ENCODE measurements at regions not wholly inside any gene's neighbourhood (a gene's known extent, or its start where the extent isn't known, plus 50 kb on each side); places are given as distances from the start of the nearest gene placed in this dataset.
"Not testable (repeated sequence)": the region's sequence is repeated elsewhere in the genome, so short reads cannot be mapped to it uniquely, and the experiment has no call there.

DNA sequence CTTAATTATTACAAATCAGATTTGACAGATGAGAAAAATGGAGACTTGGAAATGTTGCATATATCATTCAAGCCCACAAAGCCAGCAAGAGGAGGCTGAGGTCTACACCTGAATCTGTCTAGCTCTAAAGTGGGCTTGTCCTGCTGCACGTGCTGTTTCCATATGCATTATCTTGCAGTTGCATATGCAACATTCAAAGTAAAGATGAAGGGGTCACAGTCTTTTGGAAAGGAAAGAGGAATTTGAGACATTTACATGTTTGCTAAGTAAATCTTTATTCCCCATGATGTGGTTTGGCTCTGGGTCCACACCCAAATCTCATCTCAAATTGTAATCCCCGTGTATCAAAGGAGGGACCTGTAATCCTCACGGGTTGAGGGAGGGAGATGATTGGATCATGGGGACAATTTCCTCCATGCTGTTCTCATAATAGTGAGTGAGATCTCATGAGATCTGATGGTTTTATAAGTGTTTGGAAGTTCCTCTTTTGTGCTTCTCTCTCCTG lies 98.3 kb downstream of the BACH1 start:
- no peak for DNase-seq

DNA sequence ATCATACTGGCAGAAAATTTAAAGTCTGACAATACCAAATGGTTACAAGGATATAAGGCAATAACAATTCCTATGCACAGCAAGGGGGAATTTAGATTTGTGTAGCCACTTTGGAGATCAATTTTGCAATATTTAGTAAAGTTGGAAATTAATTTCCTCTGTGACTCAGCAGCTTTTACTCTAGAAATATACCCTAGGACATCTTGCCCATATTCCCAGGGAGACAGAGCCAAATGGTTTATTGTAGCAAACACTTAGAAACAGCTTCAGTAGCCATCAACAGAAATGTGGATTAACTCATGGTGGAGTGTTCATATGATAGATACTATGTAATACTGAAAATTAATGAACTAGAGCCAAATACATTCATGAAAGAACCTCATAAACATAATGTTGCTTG lies 104.6 kb downstream of the BACH1 start:
- DNase-seq = no peak

DNA sequence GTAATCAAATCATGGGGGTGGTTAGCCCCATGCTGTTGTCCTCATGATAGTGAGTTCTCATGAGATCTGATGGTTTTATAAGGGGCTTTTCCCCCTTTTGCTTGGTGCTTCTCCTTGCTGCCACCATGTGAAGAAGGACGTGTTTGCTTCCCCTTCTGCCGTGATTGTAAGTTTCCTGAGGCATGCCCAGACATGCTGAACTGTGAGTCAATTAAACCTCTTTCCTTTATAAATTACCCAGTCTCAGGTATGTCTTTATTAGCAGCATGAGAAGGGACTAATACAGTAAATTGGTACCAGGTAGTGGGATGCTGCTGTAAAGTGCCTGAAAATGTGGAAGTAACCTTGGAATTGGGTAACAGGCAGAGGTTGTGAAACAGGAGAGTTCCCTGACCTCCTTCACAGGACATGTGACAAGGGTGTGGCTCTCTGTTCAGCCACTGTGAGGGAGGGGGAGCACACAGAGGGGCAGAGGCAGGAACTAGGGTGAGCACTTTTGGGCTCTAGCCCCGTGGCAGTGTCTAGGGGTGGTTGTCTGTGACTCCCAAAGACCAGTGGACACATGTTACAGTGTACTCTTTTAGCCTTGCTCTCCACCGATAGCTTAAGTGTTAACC lies 105.3 kb downstream of the BACH1 start:
- DNase-seq = peak; percentile 23

DNA sequence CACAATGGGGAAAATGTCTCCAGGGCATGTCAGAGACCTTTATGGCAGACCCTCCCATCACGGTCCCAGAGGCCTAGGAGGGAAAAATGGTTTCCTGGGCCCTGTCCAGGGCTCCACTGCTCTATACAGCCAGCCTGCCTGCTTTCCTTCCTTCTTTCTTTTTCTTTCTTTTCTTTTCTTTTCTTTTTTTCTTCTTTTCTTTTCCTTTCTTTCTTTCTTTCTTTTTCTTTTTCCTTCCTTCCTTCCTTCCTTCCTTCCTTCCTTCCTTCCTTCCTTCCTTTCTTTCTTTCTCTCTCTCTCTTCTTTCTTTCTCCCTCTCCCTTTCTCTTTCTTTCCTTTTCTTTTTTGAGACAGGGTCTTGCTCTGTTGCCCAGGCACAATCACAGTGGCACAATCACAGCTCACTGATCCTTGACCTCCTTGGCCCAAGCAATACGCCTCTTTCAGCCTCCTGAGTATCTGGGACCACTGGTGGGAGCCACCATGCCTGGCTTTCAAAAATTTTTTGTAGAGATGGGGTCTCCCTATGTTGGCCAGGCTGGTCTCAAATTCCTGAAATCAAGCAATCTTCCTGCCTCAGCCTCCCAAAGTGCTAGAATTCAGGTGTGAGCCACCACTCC lies 106.9 kb downstream of the BACH1 start:
- DNase-seq = no peak

DNA sequence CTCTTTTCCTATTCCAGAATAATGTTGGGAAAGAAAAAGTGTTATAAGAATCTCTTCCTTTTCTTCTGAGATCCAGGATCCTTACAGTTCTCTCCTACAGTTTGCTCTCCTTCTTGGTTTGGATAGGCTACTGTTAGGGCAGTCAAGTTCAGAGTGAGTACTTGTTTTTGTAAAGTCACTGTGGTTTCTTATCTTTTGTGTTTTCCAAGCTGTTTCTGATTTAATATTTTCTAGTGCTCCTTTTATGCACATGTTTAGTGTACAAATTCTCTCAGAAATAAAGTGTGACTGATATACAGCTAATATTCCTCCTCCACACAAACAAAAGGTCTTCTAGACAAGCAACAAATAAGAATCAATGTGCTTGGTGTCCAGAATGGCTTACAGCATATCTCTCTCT lies 107.7 kb downstream of the BACH1 start:
- DNase-seq = peak; percentile 27

DNA sequence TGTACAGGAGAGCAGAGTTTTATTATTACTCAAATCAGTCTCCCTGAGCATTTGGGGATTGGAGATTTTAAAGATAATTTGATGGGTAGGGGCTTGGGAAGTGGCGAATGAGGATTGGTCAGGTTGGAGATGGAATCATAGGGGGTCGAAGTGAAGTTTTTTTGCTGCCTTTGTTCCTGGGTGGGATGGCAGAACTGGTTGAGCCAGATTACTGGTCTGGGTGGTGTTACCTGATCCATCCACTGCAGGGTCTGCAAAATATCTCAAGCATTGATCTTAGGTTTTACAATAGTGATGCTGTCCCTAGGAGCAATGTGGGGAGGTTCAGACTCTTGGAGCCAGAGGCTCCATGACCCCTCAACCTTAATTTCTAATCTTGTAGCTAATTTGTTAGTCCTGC lies 108.8 kb downstream of the BACH1 start:
- DNase-seq = no peak

DNA sequence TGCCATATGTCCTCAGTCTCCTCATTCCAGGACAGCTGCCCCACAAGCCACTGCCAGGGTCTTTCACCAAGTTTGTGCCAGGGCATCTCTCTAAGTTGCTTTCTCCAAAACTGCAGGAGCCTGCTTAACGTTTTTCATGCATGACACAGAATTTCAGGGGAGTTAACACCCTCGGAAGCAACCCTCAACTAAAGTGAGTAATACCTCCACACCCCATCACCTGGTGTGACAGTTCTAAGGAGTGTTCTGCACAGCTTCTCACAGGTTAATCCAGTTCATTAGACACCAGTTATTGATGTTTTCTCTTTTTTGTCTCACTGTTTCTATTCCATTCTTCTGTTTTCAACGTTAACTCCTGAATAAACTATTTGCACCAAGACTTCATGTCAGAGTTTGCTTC lies 115.0 kb downstream of the BACH1 start:
- no peak for DNase-seq

DNA sequence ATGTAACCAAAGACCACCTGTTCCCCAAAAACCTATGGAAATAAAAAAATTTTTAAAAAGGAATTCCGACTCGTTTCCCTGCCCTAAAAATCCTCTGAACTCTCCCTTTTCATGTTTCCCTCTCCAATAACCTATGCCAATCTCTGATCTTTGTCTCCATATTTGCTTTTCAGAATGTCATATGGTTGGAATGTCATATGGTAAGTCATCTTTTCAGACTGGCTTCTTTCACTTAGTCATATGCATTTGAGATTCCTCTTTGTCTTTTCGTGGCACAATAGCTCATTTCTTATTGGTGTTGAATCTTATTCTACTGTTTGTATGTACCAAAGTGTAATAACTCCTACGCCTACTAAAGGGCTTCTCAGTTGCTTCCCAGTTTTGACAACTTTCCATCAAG lies 117.5 kb downstream of the BACH1 start:
- no peak for DNase-seq

DNA sequence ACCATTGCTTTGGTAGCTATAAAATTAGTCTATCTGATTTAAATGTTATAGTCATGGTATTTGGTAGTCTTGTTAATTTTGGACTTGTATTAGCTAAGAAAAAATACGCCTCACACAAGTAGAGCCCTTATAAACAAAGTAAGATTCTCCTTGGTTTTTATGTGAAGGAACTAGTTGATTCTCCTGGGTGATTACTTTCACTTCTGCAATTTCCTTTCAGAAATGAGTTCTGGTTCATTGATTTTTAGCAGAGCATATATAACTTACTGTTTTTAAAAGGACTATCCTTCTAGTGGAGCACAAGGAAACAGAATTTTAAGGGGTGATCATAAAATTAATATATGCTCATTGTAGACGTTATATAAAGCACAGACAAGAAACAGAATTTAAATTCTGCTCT lies 120.1 kb downstream of the BACH1 start:
- DNase-seq = no peak

DNA sequence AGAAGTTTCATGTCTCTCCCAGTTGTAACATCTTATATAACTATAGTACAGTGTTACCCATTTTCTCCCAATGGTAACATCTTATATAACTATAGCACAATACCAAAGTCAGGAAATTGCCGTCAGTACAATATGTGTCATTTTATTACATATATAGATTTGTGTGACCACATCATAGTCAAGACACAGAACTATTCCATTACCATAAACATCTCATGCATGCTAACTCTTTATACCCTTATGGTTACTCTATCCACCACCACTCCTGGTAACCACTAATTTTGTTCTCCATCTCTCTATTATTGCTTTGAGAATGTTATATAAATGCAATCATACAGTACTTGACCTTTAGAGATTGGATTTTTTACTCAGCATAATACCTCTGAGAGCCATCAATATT lies 120.7 kb downstream of the BACH1 start:
- no peak for DNase-seq

DNA sequence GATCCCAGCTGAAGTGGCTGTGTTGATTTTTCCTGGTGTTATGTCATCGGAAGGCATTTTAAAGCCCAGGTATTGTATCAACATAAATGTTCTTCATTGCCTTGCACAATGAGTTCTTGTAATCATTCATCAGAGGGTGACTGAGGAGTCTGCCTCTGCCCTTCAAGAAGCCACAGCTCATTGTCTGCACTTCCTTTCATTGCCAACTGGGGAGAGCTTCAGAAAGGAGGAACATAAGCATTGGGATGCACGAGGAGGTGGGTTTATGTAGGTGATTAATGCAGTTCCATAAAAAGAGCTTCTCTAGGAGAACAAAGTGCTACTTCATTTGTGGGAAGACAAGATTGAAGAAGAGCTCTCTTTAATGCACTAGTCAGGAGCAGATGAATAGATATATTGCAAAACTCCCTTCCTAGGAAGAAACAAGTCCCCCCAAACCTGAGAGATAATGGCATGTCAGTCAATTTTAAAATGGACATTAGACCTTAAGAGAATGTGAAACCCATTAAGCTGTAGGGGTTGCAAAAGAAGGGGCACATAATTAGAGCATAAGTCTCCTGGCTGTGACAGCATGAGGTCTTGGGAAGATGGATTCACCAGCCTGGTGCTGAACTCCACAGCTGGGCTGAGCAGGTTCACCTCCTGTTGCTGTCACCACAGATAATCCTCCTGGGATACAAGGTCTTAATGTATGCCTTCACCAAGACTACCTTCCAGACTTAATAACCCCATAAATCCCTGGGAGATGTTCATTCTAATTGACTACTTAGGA lies 124.6 kb downstream of the BACH1 start:
- DNase-seq = no peak

DNA sequence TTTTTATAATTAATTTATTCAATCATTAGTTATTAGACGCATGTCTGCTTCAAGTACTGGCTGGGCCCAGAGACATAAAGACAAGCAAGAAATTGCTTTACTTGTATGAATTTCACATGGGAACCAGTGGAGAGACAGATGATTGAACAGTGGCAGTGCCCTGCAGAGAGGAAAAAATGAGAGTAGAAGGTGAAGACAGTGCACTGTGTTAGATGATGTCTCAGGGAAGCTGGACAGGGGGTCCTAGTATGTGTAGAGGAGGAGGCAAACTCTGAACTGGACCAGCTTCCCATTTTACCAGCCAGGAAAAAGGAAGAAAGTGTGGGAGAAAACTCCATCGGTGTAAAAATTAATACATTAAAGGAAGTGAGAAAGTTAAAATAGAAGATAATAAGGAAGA lies 126.0 kb downstream of the BACH1 start:
- DNase-seq = no peak

DNA sequence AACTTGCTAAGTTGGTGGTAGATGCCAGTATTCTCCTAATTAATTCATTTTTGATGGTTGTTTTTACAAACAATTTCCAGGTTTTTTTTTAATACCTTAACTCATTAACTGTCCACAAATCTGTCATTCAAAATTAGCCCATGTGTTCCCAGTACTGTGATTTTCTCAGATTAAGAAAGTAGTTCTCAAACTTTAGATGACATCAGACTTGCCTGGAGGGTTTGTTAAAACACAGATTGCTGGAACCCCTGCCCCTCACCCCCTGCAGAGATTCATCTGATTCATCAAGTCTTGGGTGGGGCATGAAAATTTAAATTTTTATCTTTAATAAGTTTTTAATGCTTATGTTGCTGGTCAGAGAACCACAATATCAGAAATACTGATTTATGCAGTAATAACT lies 130.5 kb downstream of the BACH1 start:
- no peak for DNase-seq

DNA sequence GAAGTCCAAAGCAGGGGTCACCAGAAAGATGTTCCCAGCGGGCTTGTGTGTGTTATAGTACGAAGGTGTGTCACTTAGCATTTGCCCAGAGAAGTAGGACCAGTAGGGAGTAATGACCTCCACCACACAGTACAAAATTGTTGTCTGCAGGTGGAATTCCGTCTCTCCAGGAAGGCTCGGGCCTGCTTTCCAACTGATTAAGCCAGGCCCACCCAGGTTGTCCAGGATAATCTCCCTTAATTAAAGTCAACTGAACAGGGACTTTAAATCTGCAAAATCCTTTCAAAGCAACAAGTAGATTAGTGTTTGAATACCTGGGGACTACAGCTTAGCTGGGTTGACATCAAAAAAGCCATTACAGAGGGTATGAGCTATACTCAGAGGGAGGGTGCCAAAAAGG lies 131.3 kb downstream of the BACH1 start:
- no peak for DNase-seq

DNA sequence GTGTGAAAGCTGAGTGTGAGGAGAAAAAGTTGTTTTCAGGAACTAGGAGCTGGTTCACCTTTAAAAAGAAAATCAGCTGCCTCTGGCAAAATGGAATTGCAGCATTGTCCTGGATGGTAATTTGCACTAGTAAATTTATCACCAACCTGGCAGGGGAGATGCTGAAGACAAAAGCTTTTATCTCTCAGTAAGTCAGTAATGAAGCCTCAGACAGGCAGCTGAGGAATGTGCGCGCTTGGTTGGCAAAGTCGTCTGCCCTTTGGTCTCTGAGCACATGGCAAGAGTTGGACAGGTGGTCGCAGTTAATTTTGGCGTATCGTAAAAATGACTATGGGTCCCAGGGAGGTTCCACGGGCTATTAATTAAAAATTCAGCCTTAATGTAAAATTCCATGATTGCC lies 131.9 kb downstream of the BACH1 start:
- no peak for DNase-seq

DNA sequence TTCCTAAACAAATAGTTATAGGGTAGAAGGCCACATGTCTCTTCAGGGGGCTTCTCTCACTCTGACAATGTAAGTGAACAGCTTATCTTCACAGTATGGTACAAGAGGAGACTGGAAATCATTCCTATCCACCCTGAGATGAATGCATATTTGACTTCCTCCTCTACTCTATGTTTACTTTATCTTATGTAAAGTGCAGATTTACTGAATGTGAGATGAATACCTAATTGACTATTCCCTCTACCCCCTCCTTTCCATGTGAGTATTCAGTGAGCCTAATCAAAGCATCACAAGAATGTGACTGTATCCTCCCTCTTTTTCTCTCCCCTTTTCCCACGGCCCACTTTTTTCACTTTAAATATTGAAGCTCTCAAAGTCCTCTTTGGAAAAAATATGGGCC lies 132.5 kb downstream of the BACH1 start:
- no peak for DNase-seq

DNA sequence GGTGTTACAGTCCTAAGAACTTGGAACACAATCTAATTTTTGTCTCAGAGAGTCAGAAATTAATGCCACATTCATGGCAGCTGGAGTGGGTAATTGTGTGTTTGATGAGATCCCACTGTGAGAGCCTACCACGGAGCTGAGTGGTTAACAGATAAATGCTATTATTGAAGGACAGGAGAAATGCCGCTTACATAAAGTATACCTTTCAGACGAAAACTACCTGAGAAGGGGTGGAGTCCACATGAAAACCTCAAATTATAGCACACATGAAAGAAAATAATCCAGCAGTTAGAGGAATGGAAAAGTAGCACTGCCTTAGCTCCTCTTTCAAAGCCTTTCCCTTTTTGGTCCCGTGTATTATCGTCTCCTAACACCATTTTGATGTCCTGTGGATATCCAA lies 133.0 kb downstream of the BACH1 start:
- no peak for DNase-seq

DNA sequence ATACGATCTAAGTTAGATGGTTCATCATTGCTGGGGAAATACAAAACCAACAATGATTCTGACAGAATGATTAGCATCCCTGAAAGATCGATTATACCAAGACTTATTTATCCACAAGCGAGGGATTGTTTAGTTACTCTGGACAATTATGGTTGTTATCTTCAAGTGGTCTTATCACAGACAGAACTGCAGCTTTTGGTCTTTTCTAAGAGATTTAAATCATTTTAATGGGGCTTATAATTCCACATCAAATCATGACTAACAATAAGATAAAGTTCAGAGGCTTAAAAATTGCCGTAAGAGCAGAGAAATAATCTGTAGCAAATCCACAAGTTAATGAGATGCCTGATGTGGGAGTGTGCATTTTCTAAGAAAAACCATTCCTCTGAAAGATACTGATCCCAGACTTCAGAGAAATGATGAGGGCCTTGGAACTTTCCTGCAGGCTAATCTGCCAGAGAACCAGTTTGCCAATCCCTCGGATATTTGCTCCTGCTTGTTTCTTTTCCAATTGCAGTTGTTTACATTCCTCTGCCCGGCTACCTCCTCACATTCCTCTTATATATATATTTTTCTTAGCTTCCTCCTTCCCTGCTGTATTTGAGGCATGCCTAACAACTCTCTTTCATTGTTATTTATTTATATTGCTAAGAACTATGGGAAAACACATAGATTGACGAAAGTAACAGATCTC lies 134.8 kb downstream of the BACH1 start:
- no peak for DNase-seq

DNA sequence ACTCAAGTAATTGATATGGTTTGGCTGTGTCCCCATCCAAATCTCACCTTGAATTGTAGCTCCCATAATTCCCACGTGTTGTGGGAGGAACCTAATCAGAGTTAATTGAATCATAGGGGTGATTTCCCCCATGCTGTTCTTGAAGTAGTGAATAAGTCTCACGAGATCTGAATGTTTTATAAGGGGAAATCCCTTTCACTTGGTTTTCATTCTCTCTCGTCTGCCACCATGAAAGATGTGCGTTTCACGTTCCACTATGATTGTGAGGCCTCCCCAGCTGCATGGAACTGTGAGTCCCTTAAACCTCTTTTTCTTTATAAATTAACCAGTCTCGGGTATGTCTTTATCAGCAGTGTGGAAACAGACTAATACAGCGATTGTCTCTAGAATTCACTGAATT lies 135.4 kb downstream of the BACH1 start:
- no peak for DNase-seq

DNA sequence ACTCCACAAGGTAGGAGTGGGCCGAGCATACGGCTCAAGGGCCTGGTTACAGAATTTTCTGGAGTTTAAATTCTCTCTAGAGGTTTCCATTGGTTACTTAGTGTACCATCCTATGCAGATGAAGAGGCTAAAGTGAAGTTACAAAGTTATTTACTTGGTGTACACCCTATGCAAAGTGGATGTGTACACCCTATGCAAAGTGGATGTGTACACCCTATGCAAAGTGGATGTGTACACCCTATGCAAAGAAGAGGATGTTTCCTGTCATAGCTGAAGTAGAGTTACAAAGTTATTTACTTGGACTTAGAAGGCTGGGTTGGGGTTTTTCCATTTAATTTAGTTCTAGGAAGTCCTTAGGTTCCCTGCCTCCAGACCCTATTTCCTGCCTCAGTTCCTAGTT lies 136.3 kb downstream of the BACH1 start:
- DNase-seq = not testable (repeated sequence)

DNA sequence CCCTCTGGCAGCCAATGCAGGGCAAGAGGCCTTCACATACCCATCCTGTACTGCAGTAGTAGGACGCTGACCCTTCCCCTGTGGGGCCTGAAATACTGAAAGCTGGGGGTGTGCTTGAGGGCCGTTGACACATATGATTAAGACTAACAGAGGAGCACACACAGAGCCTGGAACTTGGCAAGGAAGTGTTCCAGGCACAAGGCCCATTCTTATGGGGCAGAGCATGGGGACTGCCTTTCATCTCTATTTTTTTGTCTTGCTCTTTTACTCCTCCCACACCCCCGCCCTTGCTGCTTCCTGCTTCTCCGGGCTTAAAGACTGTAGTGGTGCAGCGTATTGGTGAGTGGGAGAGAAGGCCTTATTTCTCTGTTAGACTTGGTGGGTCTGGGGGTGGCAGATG lies 137.4 kb downstream of the BACH1 start:
- DNase-seq = no peak

DNA sequence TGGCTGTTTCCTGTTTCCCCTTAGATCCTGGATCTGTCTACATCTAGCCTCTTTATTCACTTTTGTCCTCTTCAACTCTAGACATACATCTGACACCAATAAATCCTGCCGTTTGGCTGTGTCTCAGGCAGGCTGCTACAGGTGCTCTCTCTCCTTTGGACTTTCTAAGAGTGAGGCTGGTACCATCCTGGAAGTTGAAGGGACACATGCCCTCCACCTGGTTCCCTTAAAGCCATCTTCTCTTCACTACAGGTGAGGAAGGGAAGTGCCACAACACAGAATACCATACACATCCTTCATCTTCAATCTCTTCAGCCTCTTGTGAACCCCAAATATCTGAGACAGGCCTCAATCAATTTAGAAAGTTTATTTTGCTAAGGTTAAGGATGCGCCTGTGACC lies 137.9 kb downstream of the BACH1 start:
- DNase-seq = no peak

DNA sequence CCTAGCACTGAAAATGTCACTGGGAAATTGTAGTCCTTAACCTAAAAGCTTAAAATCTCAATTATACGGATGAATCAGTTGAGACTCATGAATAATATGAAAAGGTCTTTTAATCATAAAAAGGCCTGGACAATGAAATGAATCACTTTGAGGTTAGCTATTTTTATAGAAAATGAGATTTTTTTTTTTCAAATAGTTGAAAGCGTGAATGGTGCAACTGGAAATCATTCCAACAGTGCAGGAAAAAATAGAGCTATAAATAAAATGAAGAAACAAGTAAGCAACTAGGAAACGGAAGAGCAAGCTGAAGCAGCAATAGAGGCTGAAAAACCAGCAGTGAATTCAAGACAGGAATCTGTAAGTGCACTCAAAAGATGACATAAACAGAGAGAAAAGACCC lies 142.9 kb downstream of the BACH1 start:
- no peak for DNase-seq

Data from hematopoietic multipotent progenitor cell treated with erythropoietin and hydrocortisone succinate and interleukin-3 and kit ligand, for 8 days (in vitro differentiated cells).